Glomerular visceral epithelial cell (primary cell): ENCODE measurements at regions not wholly inside any gene's neighbourhood (a gene's known extent, or its start where the extent isn't known, plus 50 kb on each side); places are given as distances from the start of the nearest gene placed in this dataset.
A peak's percentile ranks its signal among the peaks of the same experiment; 100 is the strongest.
"Not testable (repeated sequence)": the region's sequence is repeated elsewhere in the genome, so short reads cannot be mapped to it uniquely, and the experiment has no call there.

Source experiments
- DNase-seq: peaks from one replicate; pipeline ENCODE4 v3.0.0-alpha.2; 2016; ENCODE audit errors: extremely low spot score

DNA sequence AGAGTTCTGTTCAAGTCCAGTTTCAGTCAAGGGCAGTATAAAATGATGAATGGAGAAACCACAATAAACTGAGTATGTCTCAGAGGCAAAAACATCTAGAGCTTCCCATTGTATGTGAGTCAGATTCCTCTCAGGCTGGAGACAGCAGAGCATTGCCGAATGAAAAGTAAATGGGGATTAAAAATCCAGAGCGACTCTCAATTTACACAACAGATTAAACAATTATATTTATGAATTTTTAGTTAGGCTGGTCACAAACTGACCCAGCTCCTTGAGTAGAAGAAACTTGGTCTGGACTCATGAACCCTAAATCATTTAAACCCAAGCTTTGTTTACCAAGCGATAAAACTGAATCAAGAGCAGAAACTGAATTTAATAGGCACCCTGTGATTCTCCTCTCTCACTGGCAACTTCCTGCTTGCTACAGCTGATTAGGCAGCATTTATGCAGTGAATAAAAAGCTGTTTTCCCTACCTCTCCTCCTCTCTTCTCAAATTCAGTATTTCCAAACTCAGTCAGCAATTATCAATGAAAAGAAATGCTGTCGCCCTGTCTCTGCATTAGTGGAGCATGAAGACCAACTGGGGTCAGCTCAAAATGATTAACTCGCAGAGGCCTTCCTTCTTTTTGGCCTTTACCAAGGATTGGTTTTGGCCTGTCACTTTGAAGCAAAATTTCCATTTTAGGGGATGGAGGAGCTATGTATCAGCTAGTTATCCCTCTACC, 568.0 kb downstream of the PDHA2 start:
- DNase-seq = peak; percentile 48

DNA sequence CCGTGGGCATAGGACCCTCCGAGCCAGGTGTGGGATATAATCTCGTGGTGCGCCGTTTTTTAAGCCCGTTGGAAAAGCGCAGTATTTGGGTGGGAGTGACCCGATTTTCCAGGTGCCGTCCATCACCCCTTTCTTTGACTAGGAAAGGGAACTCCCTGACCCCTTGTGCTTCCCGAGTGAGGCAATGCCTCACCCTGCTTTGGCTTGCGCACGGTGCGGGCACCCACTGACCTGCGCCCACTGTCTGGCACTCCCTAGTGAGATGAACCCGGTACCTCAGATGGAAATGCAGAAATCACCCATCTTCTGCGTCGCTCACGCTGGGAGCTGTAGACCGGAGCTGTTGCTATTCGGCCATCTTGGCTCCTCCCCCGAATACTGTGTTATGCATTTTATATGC, 575.0 kb downstream of the PDHA2 start:
- not testable (repeated sequence) for DNase-seq

DNA sequence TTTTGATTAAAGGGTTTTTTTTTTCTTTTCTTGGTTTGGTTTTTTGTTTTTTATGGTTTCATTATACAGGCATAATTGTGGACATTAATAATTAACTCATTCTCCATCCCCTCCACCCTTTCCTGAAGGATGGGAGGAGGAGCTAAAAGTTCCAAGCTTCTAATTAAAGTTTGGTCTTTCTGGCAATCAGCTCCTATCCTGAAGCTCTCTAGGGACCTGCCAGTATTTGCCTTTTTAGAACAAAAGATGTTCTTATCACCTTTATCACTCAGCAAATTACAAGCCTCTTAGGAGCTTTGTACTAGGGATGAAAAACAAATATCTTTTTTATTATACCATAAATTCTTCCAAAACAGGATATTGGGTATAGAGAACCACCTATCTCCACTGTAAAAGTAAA, 589.8 kb downstream of the PDHA2 start:
- DNase-seq = no peak

DNA sequence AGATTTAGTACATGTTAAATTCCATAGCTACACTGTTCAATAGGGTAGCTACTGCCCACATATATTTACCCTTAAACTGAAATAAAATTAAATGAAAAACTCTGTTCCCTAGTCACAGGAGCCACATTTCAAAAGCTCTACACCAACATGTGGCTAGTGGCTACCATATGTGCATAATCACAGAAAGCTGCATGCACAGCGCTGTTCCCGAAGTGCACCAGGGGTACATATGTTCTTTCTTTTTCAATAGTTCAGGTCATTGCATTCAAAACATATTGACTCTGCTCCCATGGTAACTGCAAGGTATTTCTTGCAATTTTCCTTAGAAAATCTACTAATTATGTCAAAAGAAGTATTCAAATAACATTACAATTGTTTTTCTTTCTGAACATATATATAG, 591.2 kb downstream of the PDHA2 start:
- no peak for DNase-seq

DNA sequence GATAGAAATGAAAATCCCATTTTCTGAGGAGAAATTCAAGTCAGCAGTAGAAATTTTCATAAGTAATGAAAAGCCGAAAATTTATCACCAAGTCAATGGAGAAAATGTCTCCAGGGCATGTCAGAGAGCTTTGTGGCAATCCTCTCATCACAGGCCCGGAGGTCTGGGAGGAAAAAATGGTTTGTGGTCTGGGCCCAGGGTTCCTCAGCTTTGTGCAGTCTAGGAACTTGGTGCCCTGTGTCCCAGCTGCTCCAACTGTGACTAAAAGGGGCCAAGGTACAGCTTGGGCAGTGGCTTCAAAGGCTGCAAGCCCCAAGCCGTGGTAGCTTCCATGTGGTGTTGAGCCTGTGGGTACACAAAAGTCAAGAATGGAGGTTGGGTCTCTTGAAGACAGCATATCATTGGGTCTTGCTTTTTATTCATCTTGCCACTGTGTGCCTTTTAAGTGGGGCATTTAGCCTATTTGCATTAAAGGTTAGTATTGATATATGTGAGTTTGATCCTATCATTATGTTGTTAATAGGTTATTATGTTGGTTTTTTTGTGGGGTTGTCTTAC, 608.5 kb downstream of the PDHA2 start:
- no peak for DNase-seq

DNA sequence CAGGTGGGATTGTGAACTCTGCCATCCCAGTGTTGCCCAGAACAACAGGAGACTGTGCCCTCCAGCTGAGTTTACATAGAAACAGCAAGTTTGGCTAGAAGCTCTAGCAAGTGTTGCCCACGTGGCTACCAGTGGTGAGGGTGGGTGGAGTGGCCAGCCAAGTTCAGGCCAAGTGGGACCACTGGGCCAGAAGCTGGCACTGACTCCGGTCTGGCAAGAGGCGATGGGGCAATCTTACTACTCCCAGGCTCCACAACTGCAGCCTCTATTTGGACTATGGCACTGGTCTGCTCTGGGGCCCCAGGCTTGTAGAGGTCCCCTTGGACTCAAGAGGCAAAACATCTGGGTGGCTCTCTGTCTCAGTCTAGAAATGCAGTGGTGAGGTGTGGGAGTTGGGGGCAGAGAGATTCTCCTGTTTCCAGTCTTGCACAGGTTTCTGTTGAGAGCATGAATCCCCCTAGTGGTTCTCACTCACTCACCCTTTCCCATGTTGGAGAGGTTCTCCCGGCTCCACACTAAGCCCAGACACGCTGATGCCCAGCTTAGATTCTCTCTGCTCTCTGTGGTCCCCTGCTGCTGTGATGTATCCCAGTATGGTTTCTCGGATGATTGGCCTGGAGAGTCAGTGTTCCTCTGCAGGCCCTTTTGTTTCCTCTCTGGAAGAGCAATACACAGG, 615.3 kb downstream of the PDHA2 start:
- DNase-seq = no peak

DNA sequence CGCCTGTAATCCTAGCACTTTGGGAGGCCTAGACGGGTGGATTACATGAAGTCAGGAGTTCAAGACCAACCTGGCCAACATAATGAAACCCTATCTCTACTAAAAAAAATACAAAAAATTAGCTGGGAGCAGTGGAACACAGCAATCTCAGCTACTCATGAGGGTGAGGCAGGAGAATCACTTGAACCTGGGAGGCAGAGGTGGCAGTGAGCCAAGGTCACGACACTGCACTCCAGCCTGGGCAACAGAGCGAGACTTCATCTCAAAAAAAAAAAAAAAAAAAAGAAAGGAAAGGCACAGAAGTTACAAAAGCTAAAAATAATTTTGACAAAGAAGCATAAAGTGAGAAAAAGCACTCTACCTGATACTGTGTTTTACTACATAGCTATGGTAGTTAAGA, 618.1 kb downstream of the PDHA2 start:
- not testable (repeated sequence) for DNase-seq

DNA sequence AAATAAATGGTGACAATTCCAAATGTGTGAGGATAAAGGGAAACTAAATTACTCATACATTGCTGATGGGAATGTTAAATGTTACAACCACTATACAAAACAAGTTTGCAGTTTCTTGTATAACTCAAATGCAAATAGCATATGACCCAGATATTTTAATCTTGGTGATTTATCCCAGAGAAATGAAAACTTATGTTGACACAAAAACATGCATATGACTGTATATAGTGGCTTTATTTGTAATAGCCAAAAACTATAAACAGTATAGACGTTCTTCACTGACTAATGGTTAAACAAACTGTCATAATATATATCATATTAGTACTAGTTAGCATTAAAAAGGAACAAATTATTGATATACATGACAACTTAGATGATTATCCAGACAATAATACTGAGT, 619.2 kb downstream of the PDHA2 start:
- DNase-seq = no peak

DNA sequence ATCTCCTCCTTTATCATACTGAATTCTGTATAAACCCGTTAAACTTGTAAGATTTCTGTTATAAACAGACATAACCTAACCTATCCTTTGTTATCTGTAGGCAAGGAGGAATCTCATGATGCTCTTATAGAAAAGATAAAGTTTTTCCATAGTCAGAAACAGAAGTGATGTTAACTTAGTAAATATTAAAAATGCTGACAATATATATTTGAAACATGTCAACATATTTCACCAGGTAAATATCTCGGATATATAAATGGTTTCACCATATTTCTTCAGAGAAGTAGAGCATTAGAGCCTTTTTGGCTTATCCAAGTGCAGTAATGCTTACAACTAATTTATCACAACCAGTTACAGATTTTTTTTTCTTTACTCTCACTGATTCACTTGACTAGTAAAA, 625.9 kb downstream of the PDHA2 start:
- no peak for DNase-seq

DNA sequence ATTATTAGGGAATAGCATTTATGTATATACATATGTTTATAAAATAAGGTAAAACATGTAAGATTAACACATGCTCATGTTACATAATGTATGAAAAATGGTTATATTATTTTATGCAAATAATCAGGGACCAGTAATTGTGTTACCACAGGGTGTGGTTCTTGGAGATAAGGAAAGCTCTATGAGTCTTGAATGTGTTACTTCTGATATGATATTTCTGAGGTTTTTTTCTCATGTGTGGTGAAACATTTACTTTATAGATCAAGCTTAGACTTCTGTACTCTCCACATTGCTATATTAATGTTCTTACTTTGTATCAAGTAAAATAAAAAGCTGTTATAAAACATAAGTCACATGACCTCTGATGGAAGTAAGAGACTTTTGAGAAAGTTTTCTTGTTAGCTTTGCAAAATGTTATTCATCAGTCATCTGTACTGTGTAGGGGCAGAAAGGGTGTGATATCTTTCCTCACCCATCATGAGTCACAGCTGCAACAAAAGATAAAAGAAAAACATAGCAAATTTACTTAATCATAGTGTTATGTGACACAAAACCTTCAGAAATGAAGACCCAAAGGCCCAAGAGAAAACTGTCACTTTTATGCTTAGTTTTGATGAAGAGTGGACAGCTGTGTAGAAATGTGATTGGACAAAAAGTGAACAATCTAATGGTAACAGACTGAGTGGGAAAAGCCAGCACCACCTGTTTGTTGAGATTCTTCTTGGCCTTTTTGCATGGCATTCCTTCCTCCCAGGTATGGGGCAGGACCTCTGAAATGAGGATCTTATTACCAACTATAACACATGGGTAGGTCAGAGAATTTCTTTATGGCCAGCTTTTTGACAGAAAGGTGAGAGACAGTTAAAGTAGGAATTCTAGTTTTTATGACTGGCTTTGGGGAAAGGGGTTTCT, 632.3 kb downstream of the PDHA2 start:
- DNase-seq = no peak

DNA sequence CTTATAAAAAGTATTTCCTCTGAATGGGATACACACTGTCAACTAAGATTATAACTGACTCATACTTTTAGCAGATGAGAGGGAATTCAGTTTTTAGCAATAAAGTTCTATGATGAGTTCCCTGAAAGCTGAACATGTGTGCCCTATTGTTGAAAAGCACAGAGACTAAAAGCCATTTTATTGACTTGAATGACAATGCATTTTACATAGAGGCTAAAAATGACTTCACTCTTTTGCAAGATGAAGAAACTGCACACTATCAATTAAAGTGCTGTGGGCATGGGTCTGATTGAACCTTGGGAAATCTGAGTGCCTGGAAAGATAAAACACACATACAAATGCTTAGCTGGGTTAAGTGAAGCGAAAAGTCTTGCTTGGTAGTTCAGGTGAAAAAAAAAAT, 633.4 kb downstream of the PDHA2 start:
- DNase-seq = no peak

DNA sequence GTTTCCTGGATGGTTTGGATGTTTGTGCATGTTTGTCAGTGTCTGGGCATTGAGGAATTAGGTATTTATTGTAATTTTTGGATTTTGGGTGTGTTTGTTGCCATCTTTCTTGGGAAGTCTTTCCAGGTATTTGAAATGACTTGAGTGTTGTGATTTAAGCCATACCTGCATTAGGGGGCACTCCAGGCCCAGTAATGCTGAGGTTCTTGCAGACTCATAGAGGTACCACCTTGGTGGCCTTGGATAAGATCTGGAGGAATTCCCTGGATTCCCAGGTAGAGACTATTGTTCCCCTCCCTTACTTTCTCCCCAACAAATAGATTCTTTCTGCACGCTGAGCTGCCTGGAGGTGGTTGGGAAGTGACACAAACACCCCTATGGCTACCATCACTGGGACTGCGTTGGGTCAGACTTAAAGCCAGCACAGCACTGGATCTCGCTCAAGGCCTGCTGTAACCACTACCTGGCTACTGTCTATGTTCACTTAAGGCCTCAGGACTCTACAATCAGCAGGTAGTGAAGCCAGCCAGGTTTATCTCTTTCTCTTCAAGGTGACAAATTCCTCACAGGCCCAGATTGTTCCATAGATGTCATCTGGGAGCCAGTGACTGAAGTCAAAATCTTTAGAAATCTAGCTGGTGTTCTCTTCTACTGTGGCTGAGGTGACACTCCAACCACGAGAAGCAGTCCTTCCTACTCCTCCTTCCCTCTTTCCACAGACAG, 643.6 kb downstream of the PDHA2 start:
- DNase-seq = no peak

DNA sequence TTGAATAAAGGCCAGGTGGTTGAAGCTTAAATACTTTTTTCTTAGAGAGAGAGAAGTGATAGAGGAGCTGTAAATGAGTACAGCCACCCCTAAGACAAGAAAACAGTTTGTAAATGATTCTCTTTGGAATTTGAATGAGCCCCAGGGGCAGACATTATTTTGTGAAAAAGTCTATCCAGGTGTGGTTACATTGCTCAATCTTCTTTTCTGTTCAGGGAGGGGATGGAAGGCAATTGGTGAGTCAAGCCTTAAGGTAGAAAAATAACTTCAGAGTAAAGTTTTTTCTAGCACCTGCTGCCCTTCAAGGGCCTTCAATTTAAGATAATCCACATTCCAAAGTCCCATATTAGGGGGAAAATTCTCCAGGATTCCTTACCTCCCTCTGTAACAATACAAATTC, 646.7 kb downstream of the PDHA2 start:
- DNase-seq = no peak

DNA sequence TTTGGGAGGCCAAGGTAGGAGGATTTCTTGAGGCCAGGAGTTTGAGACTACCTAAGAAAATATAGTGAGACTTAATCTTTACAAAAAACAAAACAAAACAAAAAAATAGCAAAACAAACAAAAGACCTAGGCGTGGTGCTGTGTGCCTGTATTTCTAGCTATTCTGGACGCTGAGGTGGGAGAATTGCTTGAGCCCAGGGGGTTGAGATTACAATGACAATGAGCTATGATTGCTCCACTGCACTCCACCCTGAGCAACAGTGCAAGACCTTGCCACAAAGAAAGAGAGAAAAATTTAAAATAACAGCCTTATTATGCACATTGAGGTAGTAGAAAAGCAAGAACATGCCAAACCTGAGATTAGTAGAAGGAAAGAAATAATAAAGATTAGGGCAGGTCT, 657.7 kb downstream of the PDHA2 start:
- no peak for DNase-seq

DNA sequence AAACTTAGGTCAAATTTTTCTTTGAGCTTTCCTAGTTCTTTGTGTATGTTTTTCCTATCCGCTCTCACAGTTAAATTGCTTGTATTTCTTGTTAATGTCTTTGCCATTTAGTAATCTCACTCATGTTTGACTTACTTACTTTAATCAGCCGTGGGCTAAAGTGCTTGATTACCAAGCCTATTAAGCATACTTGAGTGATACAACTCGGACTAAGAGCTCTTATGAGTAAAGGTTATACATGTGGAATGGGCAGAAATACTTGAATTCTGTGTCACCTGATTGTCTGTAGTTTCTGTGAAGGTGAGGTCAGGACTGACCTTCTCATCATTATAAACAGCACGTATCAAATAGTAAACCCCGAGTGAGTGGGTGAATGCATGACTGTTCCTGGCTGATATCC, 664.5 kb downstream of the PDHA2 start:
- no peak for DNase-seq

DNA sequence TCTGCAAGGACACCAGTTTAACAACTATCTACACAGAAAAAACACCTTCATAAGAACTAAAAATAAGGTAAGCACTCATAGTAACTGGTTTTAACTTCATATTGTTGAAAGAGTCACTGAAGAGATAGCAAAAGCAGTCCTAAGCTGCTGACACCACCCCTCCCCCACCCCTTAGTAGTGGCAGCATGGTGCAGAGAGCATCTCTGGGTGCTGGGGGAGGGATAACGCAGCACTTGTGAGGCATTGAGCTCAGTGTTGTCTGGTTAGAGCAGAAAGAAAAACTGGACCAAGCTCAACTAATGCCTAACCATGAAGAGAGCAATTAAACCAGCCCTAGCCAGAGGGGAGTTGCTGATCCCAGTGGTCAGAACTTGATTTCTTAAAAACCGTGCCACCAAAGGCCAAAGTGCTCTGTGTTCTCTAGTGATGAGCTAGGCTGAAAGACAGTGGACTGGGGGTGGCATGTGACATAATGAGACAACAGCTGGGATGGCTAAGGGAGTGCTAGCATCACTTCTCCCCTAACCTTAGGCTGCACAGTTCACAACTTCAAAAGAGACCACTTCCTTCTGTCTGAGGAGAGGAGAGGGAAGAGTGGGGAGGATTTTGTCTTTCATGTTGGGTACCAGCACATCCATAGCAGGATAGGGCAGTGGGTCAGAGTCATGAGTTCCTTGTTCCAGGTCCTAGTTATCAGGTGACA, 669.3 kb downstream of the PDHA2 start:
- DNase-seq = no peak

DNA sequence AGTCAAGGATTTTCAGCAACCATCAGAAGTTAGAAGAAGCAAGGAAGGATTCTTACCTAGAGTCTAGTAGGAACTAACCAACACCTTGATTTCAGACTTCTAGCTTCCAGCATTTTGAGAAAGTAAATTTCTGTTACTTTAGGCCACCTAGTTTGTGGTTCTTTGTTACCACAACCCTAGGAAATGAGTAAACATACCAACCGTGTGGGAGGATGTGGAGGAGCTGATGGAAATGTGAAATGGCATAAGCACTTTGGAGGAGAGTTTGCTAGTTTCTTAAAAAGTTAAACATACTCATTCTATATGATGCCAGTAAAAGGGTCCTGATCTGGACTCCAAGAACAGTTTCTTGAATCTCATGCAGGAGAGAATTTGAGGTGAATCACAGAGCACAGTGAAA, 679.4 kb downstream of the PDHA2 start:
- peak; percentile 2 for DNase-seq

DNA sequence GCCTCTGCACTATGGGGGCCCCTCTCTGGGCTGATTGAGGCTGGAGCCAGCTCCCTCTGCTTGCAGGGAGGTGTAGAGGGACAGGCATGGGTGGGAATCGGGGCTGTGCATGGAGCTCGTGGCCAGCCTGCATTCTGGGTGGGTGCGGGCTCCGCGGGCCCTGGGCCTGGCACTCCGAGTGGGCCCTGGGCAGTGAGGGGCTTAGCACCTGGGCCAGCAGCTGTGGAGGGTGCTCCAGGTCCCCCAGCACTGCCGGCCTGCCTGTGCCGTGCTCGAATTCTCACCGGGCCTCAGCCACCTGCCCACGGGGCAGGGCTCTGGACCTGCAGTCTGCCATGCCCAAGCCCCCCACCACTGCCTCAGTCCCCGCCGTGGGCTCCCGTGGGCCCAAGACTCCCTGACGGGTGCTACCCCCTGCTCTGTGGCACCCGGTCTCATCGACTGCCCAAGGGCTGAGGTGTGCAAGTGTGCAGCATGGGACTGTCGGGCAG, 681.2 kb downstream of the PDHA2 start:
- DNase-seq = no peak

DNA sequence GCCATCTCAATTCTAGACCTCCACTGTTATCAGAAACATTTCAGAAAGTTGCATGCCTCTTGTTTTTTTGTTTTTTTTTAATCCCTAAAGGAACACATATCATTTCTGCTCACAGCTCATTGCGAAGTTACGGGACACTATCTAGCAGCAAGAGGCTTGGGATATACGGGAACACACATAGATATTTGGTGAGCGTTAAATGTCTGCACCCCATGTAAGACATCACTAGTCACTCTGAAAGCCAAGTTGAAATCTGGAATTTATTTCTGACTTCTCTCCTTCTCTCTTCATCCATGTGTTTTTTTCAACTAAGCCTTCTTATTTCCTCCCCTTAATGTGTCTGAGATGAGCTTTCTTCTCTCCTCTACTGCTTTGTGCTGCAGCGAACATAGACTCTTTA, 683.7 kb downstream of the PDHA2 start:
- DNase-seq = no peak

DNA sequence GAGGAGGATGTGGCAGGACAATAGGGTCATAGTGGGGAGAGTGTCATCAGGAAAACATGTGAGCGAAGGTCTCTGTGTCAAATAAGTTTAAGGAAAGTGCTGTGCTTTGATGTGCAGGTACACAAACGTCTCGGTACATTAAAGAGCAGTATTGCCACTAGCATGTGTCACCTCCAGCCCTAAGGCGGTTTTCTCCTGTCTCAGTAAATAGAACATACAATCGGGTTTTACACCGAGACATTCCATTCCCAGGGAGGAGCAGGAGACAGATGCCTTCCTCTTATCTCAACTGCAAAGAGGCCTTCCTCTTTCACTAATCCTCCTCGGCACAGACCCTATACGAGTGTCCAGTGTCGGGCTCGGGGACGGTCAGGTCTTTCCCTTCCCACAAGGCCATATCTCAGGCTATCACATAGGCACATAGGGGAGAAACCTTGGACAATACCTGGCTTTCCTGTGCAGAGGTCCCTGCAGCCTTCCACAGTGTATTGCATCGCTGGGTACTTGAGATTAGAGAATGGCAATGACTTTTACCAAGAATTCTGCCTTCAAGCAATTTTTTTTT, 684.5 kb downstream of the PDHA2 start:
- no peak for DNase-seq

DNA sequence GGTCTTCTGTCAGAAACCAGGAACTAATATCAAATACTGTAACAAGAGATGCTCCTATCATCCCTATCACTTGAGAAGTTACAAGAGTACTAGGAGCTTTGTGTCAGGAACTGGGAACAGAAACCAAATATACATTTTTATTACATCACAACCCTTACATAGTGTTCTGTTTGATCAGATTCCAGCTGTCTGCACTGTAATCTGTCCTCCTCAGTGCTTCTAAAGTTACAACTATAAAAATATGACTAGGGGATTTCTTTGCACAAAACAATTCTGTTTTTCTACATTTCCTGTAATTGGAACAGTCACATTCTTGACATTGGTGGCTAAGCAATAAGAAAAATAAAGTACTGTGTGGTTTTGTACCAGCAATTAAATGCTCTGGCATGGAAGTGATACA, 686.0 kb downstream of the PDHA2 start:
- DNase-seq = no peak
